Prostate gland (tissue), 2 donors: ENCODE measurements at regions not wholly inside any gene's neighbourhood (a gene's known extent, or its start where the extent isn't known, plus 50 kb on each side); places are given as distances from the start of the nearest gene placed in this dataset.

ENCODE experiments used
- DNase-seq: peaks from one replicate; pipeline ENCODE4 v3.0.0-alpha.2; 2019; ENCODE audit warnings: low spot score
- H3K27ac ChIP-seq, 2 donors: fragments of 200-600 bp; sonication (generic); 2 replicates each; pipeline ENCODE4 v1.5.1; 2017 to 2019
- H3K27me3 ChIP-seq: fragments of 200-600 bp; sonication (generic); replicated peaks from 2 replicates; pipeline ENCODE4 v1.5.1; 2019; ENCODE audit not compliant: insufficient read depth
- H3K36me3 ChIP-seq, 2 donors: fragments of 200-600 bp; sonication (generic); 1 replicate in 1 of 2; 2 replicates in 1 of 2; pipeline versions ENCODE4 v1.5.1 to v1.8.1; 2017 to 2019
- H3K4me1 ChIP-seq: fragments of 200-600 bp; sonication (generic); replicated peaks from 2 replicates; pipeline ENCODE4 v1.5.1; 2019
- H3K4me3 ChIP-seq, 2 donors: fragments of 200-600 bp; sonication (generic); 2 replicates each; pipeline ENCODE4 v1.5.1; 2017 to 2019
- H3K9me3 ChIP-seq: fragments of 200-600 bp; sonication (generic); 2 replicates; pipeline ENCODE4 v1.5.1; 2017
- POLR2A ChIP-seq: fragments of 450-650 bp; IDR thresholded peaks from one replicate; pipeline ENCODE4 v1.6.1; 2016; ENCODE audit warnings: antibody characterized with exemption, mild to moderate bottlenecking
- POLR2AphosphoS5 ChIP-seq: sonication (generic); formaldehyde crosslinking; IDR thresholded peaks from one replicate; pipeline ENCODE4 v1.6.1; 2017; ENCODE audit warnings: antibody characterized with exemption
- WGBS: methylation state at CpG from one replicate; pipeline ENCODE4 v1.1.5; 2018; 5-methylcytosine and 5-hydroxymethylcytosine counted together
- intact Hi-C: fragments of 100-400 bp; cut with DNase I; formaldehyde crosslinking; loops from one replicate; pipeline ENCODE4 v1.14.2; 2022
- TF ChIP-seq, protein P1 (sequence below), 4 experiments: fragments of 200-600 bp in 2 of 4; fragments of 450-650 bp in 2 of 4; sonication (generic) in 2 of 4; IDR thresholded peaks; 1 replicate in 3 of 4; 2 replicates in 1 of 4; pipeline ENCODE4 v1.5.1; 2016 to 2019; ENCODE audit warnings: antibody characterized with exemption in 4 of 4, mild to moderate bottlenecking in 2 of 4, moderate library complexity in 2 of 4

DNA sequence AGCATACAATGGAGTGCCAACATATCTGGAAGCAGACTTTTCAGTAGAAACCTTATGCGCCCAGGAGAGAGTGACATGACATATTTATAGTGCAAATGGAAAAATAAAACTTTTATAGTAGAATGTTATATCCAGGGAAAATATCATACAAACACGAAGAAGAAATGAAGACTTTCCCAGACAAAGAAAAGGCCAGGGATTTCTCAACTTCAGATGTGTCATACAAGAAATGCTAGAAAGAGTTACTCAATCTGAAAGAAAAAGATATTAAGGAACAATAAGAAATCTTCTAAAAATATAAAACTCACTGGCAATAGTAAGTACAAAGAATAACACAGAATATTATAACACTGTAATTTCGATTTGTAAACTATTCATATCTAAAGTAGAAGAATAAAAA is 1269.3 kb downstream of the GRIK2 start:
- H3K27ac ChIP-seq = no peak overlapping the region
- TF ChIP-seq POLR2AphosphoS5 (no peak), POLR2A (no peak)
- TF ChIP-seq, protein P1, sequence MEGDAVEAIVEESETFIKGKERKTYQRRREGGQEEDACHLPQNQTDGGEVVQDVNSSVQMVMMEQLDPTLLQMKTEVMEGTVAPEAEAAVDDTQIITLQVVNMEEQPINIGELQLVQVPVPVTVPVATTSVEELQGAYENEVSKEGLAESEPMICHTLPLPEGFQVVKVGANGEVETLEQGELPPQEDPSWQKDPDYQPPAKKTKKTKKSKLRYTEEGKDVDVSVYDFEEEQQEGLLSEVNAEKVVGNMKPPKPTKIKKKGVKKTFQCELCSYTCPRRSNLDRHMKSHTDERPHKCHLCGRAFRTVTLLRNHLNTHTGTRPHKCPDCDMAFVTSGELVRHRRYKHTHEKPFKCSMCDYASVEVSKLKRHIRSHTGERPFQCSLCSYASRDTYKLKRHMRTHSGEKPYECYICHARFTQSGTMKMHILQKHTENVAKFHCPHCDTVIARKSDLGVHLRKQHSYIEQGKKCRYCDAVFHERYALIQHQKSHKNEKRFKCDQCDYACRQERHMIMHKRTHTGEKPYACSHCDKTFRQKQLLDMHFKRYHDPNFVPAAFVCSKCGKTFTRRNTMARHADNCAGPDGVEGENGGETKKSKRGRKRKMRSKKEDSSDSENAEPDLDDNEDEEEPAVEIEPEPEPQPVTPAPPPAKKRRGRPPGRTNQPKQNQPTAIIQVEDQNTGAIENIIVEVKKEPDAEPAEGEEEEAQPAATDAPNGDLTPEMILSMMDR (IDR thresholded peaks at IDR 0.05) = no peak
- DNase-seq = no peak
- intact Hi-C loops = no loop called here
- H3K4me3 ChIP-seq = no peak overlapping the region
- no peaks in the 10 kb centered on the region for H3K27me3 ChIP-seq
- H3K9me3 ChIP-seq = no peaks in the 10 kb centered on the region
- H3K4me1 ChIP-seq = no peaks in the 10 kb centered on the region
- WGBS = 55% methylated on average over 3 of the region's 3 CpGs
- H3K36me3 ChIP-seq = no peaks in the 10 kb centered on the region

DNA sequence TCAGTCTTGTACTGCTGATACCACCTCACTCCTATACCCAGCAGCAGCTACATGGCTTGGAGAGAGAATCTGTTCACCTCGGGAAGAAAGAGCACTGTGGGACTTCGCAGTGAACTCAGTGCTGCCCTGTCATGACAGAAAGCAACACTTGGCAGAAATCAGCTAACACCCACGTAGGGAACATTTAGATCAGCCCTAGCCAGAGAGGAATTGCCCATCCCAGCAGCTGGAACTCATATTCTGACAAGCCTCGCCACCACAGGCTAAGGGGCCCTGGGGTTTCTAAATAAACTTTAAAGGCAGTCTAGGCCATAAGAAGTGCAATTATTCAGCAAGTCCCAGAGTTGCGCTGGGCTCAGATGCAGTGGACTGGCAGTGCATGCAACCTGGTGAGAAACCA is 1266.8 kb downstream of the GRIK2 start:
- H3K4me3 ChIP-seq = no peak overlapping the region
- no peak for TF ChIP-seq POLR2A
- TF ChIP-seq, protein P1 (IDR thresholded peaks at IDR 0.05) = no peak
- TF ChIP-seq POLR2AphosphoS5 = no peak
- no peaks in the 10 kb centered on the region for H3K36me3 ChIP-seq
- 35% methylated on average over 5 of the region's 5 CpGs for WGBS
- no peaks in the 10 kb centered on the region for H3K4me1 ChIP-seq
- intact Hi-C loops = no loop called here
- DNase-seq = no peak
- no peaks in the 10 kb centered on the region for H3K27me3 ChIP-seq
- no peaks in the 10 kb centered on the region for H3K9me3 ChIP-seq
- H3K27ac ChIP-seq = no peak overlapping the region

DNA sequence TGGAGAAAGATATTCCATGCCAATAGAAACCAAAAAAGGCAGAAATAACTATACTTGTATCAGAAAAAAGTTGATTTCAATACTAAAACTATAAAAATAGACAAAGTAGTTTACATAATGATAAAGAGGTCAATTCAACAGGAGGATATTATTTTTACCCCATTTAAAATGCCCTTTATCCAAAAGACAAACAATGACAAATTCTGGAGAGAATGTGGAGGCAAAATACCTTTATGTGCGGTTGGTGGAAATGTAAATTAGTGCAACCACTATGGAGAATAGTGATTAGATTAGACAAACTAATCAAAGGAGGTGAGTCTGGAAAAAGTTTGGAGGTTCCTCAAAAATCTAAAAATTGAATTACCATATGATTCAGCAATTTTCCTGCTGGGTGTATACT is 1262.3 kb downstream of the GRIK2 start:
- no peaks in the 10 kb centered on the region for H3K27me3 ChIP-seq
- no peaks in the 10 kb centered on the region for H3K36me3 ChIP-seq
- no peaks in the 10 kb centered on the region for H3K4me1 ChIP-seq
- no peak for DNase-seq
- 86% methylated on average over 1 of the region's 1 CpG for WGBS
- TF ChIP-seq POLR2AphosphoS5 = no peak
- intact Hi-C loops = no loop called here
- no peak overlapping the region for H3K27ac ChIP-seq
- H3K4me3 ChIP-seq = no peak overlapping the region
- H3K9me3 ChIP-seq = no peaks in the 10 kb centered on the region

DNA sequence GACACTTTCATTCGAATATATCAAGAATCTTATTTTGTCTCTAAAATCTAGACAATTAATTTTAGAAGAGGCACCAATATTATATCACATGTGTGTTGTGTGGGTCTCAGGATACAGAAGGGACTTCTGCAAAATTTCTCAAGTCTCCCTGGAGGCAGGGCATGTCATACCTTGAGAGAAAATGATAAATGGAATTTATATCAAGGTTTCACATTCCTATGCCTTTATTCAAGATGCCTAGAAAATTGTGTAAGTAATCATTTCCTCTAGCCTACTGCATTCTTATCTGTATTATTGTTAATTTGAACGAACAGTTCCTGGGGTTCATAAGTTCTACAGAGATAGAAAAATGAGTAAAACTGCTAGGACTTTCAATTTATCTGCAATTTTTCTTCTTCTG is 1247.9 kb downstream of the GRIK2 start:
- no peaks in the 10 kb centered on the region for H3K27me3 ChIP-seq
- H3K4me3 ChIP-seq = no peak overlapping the region
- no peak for TF ChIP-seq POLR2A
- no peak for TF ChIP-seq POLR2AphosphoS5
- TF ChIP-seq, protein P1 (IDR thresholded peaks at IDR 0.05) = no peak
- no peaks in the 10 kb centered on the region for H3K4me1 ChIP-seq
- intact Hi-C loops = no loop called here
- H3K27ac ChIP-seq = no peak overlapping the region
- no peaks in the 10 kb centered on the region for H3K9me3 ChIP-seq
- WGBS = 79% methylated on average over 2 of the region's 2 CpGs
- no peaks in the 10 kb centered on the region for H3K36me3 ChIP-seq
- no peak for DNase-seq

DNA sequence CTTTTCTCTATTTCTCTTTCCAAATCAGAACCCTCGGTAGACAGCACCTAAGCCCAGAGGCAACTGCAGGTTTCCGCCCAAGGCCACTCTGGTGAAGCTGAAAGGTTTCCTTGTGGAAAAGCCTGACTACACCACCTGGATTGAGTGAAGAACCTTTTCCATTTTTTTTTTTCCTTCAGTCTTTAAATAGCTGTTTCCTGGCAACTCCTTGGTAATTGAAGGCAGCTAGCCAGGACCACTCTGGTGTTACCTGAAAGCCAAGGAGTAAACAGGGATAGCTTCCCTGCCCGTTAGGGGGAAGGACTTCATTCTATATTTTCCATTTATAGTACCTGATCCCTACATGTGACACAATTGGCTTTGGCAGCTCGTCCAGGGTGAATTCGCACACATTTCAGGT is 1238.4 kb downstream of the GRIK2 start:
- Histone ChIP-seq H3K36me3 (no peaks in the 10 kb centered on the region), H3K9me3 (no peaks in the 10 kb centered on the region), H3K4me1 (no peaks in the 10 kb centered on the region), H3K27ac (no peak overlapping the region), H3K4me3 (no peak overlapping the region), H3K27me3 (no peaks in the 10 kb centered on the region)
- DNase-seq = no peak
- TF ChIP-seq, protein P1 (IDR thresholded peaks at IDR 0.05) = no peak
- no peak for TF ChIP-seq POLR2A
- TF ChIP-seq POLR2AphosphoS5 = no peak
- intact Hi-C loops = no loop called here
- WGBS = 96% methylated on average over 5 of the region's 5 CpGs
